WTC11 (cell line): ENCODE measurements at regions not wholly inside any gene's neighbourhood (a gene's known extent, or its start where the extent isn't known, plus 50 kb on each side); places are given as distances from the start of the nearest gene placed in this dataset.
"Not testable (repeated sequence)": the region's sequence is repeated elsewhere in the genome, so short reads cannot be mapped to it uniquely, and the experiment has no call there.

Experiments used
- ATAC-seq: fragments of 200-7000 bp; cut with Tn5 transposase; 2 replicates; pipeline ENCODE4 v1.10.0; 2021; ENCODE audit warnings: mild to moderate bottlenecking, moderate library complexity
- CTCF ChIA-PET: fragments of 300-600 bp; sonication (Branson Sonifier 250); formaldehyde crosslinking; loops from one replicate; lab custom pipeline; 2021; ENCODE audit warnings: antibody characterized with exemption; lab: Charles Lee
- POLR2A ChIA-PET: fragments of 350-600 bp; sonication (Branson Sonifier 250); formaldehyde crosslinking; loops from one replicate; lab custom pipeline; 2021; ENCODE audit warnings: antibody characterized with exemption; lab: Charles Lee
- DNase-seq: peaks from one replicate; pipeline ENCODE4 v3.0.0; 2021; ENCODE audit warnings: low spot score
- H3K27ac Mint-ChIP-seq: 2 replicates; pipeline ENCODE4 v1.8.0; 2021; ENCODE audit warnings: mixed read lengths
- H3K27me3 Mint-ChIP-seq: 2 replicates; pipeline ENCODE4 v1.8.0; 2021; ENCODE audit warnings: low read depth, mild to moderate bottlenecking, moderate library complexity, mixed read lengths
- H3K36me3 Mint-ChIP-seq: 2 replicates; pipeline ENCODE4 v1.8.0; 2021; ENCODE audit warnings: mixed read lengths
- H3K4me1 Mint-ChIP-seq: 2 replicates; pipeline ENCODE4 v1.8.0; 2022; ENCODE audit warnings: mixed read lengths
- H3K4me3 Mint-ChIP-seq: 2 replicates; pipeline ENCODE4 v1.8.0; 2021; ENCODE audit warnings: mild to moderate bottlenecking, moderate library complexity, mixed read lengths
- H3K9me3 Mint-ChIP-seq: 2 replicates; pipeline ENCODE4 v1.8.0; 2021; ENCODE audit warnings: mixed read lengths
- GABPB1 ChIP-seq: sonication (generic); formaldehyde crosslinking; IDR thresholded peaks from 2 replicates; pipeline ENCODE4 v1.8.1; 2023; ENCODE audit warnings: mild to moderate bottlenecking, missing genetic modification reagents
- HMGA2 ChIP-seq: fragments of 250-450 bp; sonication (Bioruptor Pico); IDR thresholded peaks from 2 replicates; pipeline ENCODE4 v1.4.0; 2021; ENCODE audit warnings: mild to moderate bottlenecking, moderate library complexity
- IRF2 ChIP-seq: sonication (generic); formaldehyde crosslinking; IDR thresholded peaks from 2 replicates; pipeline ENCODE4 v1.8.0; 2022; ENCODE audit warnings: low read depth, missing genetic modification reagents, borderline replicate concordance
- NR1H2 ChIP-seq: sonication (generic); formaldehyde crosslinking; IDR thresholded peaks from 2 replicates; pipeline ENCODE4 v1.9.0; 2021; ENCODE audit warnings: mild to moderate bottlenecking, moderate library complexity, missing genetic modification reagents
- TEAD1 ChIP-seq: sonication (generic); formaldehyde crosslinking; IDR thresholded peaks from 2 replicates; pipeline ENCODE4 v1.8.0; 2022; ENCODE audit warnings: mild to moderate bottlenecking, missing genetic modification reagents
- TF ChIP-seq, protein P1 (sequence below): fragments of 250-450 bp; sonication (Bioruptor Pico); IDR thresholded peaks from 2 replicates; pipeline ENCODE4 v1.9.0; 2021; ENCODE audit warnings: moderate library complexity, mild to moderate bottlenecking, inconsistent platforms, borderline replicate concordance
- TF ChIP-seq, protein P2 (sequence below): sonication (generic); formaldehyde crosslinking; IDR thresholded peaks from 2 replicates; pipeline ENCODE4 v1.8.1; 2023; ENCODE audit warnings: mild to moderate bottlenecking, missing genetic modification reagents
- TF ChIP-seq, protein P3 (sequence below): sonication (generic); formaldehyde crosslinking; IDR thresholded peaks from 2 replicates; pipeline ENCODE4 v1.8.0; 2022; ENCODE audit warnings: mild to moderate bottlenecking, missing genetic modification reagents
- TF ChIP-seq, protein P4 (sequence below): sonication (generic); formaldehyde crosslinking; IDR thresholded peaks from 2 replicates; pipeline ENCODE4 v1.8.0; 2022; ENCODE audit warnings: mild to moderate bottlenecking, missing genetic modification reagents
- TF ChIP-seq, protein P5 (sequence below): fragments of 250-450 bp; sonication (Bioruptor Pico); IDR thresholded peaks from 2 replicates; pipeline ENCODE4 v1.9.0; 2021; ENCODE audit warnings: mild to moderate bottlenecking, borderline replicate concordance

DNA sequence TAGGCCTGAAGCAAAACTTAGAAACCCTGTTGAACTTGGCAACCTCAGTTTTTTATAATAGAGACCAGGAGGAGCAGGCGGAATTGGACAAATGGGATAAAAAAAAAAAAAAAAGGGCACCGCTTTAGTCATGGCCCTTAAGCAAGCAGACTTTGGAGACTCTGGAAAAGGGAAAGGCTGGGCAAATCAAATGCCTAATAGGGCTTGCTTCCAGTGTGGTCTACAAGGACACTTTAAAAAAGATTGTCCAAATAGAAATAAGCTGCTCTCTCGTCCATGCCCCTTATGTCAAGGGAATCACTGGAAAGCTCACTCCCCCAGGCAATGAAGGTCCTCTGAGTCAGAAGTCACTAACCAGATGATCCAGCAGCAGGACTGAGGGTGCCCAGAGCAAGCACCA lies 229.0 kb upstream of the CWC22 start:
- POLR2A ChIA-PET, H3K4me3 Mint-ChIP-seq, CTCF ChIA-PET, H3K27ac Mint-ChIP-seq, DNase-seq, ATAC-seq, H3K9me3 Mint-ChIP-seq, H3K4me1 Mint-ChIP-seq, H3K36me3 Mint-ChIP-seq, H3K27me3 Mint-ChIP-seq: not testable (repeated sequence)

DNA sequence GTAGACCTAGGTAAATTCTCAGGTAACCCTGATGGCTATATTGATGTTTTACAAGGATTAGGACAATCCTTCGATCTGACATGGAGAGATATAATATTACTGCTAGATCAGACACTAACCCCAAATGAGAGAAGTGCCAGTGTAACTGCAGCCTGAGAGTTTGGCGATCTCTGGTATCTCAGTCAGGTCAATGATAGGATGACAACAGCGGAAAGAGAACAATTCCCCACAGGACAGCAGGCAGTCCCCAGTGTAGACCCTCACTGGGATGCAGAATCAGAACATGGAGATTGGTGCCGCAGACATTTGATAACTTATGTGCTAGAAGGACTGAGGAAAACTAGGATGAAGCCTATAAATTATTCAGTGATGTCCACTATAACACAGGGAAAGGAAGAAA lies 228.4 kb upstream of the CWC22 start:
- H3K4me1 Mint-ChIP-seq, ATAC-seq, H3K27ac Mint-ChIP-seq, H3K4me3 Mint-ChIP-seq, H3K36me3 Mint-ChIP-seq, POLR2A ChIA-PET, H3K9me3 Mint-ChIP-seq, DNase-seq, H3K27me3 Mint-ChIP-seq, CTCF ChIA-PET: not testable (repeated sequence)

DNA sequence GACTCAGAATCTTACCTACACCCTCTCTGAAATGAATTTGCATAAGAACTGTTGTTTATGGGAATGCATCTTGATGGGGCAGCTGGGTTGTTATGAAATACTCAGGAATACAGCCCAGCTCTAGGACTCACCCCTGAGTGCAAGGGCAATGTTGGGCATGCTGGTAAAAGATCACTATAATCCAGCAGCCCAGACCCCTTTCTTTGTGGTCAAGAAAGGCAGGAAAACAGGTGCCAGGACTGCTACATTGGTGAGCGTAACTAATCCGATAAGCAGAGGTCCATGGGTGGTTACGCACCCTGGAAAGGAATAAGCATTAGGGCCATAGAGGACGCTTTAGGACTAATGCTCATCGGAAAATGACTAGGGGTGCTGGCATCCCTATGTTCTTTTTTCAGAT lies 227.9 kb upstream of the CWC22 start:
- CTCF ChIA-PET, H3K36me3 Mint-ChIP-seq, H3K27me3 Mint-ChIP-seq, ATAC-seq, DNase-seq, H3K4me1 Mint-ChIP-seq, H3K4me3 Mint-ChIP-seq, POLR2A ChIA-PET, H3K9me3 Mint-ChIP-seq, H3K27ac Mint-ChIP-seq: not testable (repeated sequence)

DNA sequence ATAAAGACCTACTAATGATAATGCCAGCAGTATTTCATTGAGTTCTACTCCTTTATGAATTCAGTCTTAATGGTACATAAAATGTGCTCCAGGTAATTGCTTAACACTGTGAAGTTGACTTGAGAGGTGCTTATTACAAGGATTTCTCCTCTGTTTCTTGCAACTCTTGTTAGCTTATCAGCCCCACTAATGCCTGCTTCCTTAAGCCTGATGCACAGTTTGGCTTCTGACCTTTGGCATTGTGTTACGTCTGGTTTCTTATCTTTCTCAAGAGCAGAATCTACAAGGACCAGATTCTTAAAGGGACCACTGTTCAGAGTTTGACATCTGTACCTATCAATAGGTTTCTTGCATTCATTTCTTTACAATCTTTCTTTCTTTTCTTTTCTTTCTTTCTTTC lies 223.9 kb upstream of the CWC22 start:
- Mint-ChIP-seq H3K4me1 (no peaks in the 10 kb centered on the region), H3K27ac (no peak overlapping the region), H3K9me3 (peaks cover 5% of the 10 kb centered on the region), H3K27me3 (no peaks in the 10 kb centered on the region), H3K36me3 (0 out of 2 replicates have a peak, but pooled peaks cover 5% of the 10 kb centered on the region), H3K4me3 (no peak overlapping the region)
- ChIA-PET POLR2A (no interaction called here), CTCF (no interaction called here)
- DNase-seq (no peak), ATAC-seq (no peak)
- TF ChIP-seq TEAD1 (CRISPR knock-in tag) (no peak), NR1H2 (CRISPR knock-in tag) (no peak), GABPB1 (CRISPR knock-in tag) (no peak), IRF2 (CRISPR knock-in tag) (no peak), HMGA2 (CRISPR knock-in tag) (no peak)
- TF ChIP-seq, protein P1, sequence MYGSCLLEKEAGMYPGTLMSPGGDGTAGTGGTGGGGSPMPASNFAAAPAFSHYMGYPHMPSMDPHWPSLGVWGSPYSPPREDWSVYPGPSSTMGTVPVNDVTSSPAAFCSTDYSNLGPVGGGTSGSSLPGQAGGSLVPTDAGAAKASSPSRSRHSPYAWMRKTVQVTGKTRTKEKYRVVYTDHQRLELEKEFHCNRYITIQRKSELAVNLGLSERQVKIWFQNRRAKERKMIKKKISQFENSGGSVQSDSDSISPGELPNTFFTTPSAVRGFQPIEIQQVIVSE (CRISPR knock-in tag), result no peak
- TF ChIP-seq, protein P2, sequence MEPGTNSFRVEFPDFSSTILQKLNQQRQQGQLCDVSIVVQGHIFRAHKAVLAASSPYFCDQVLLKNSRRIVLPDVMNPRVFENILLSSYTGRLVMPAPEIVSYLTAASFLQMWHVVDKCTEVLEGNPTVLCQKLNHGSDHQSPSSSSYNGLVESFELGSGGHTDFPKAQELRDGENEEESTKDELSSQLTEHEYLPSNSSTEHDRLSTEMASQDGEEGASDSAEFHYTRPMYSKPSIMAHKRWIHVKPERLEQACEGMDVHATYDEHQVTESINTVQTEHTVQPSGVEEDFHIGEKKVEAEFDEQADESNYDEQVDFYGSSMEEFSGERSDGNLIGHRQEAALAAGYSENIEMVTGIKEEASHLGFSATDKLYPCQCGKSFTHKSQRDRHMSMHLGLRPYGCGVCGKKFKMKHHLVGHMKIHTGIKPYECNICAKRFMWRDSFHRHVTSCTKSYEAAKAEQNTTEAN, result no peak
- TF ChIP-seq, protein P3, sequence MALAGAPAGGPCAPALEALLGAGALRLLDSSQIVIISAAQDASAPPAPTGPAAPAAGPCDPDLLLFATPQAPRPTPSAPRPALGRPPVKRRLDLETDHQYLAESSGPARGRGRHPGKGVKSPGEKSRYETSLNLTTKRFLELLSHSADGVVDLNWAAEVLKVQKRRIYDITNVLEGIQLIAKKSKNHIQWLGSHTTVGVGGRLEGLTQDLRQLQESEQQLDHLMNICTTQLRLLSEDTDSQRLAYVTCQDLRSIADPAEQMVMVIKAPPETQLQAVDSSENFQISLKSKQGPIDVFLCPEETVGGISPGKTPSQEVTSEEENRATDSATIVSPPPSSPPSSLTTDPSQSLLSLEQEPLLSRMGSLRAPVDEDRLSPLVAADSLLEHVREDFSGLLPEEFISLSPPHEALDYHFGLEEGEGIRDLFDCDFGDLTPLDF (CRISPR knock-in tag), result no peak
- TF ChIP-seq, protein P4, sequence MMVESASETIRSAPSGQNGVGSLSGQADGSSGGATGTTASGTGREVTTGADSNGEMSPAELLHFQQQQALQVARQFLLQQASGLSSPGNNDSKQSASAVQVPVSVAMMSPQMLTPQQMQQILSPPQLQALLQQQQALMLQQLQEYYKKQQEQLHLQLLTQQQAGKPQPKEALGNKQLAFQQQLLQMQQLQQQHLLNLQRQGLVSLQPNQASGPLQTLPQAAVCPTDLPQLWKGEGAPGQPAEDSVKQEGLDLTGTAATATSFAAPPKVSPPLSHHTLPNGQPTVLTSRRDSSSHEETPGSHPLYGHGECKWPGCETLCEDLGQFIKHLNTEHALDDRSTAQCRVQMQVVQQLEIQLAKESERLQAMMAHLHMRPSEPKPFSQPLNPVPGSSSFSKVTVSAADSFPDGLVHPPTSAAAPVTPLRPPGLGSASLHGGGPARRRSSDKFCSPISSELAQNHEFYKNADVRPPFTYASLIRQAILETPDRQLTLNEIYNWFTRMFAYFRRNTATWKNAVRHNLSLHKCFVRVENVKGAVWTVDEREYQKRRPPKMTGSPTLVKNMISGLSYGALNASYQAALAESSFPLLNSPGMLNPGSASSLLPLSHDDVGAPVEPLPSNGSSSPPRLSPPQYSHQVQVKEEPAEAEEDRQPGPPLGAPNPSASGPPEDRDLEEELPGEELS (CRISPR knock-in tag), result no peak
- TF ChIP-seq, protein P5, sequence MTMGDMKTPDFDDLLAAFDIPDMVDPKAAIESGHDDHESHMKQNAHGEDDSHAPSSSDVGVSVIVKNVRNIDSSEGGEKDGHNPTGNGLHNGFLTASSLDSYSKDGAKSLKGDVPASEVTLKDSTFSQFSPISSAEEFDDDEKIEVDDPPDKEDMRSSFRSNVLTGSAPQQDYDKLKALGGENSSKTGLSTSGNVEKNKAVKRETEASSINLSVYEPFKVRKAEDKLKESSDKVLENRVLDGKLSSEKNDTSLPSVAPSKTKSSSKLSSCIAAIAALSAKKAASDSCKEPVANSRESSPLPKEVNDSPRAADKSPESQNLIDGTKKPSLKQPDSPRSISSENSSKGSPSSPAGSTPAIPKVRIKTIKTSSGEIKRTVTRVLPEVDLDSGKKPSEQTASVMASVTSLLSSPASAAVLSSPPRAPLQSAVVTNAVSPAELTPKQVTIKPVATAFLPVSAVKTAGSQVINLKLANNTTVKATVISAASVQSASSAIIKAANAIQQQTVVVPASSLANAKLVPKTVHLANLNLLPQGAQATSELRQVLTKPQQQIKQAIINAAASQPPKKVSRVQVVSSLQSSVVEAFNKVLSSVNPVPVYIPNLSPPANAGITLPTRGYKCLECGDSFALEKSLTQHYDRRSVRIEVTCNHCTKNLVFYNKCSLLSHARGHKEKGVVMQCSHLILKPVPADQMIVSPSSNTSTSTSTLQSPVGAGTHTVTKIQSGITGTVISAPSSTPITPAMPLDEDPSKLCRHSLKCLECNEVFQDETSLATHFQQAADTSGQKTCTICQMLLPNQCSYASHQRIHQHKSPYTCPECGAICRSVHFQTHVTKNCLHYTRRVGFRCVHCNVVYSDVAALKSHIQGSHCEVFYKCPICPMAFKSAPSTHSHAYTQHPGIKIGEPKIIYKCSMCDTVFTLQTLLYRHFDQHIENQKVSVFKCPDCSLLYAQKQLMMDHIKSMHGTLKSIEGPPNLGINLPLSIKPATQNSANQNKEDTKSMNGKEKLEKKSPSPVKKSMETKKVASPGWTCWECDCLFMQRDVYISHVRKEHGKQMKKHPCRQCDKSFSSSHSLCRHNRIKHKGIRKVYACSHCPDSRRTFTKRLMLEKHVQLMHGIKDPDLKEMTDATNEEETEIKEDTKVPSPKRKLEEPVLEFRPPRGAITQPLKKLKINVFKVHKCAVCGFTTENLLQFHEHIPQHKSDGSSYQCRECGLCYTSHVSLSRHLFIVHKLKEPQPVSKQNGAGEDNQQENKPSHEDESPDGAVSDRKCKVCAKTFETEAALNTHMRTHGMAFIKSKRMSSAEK (CRISPR knock-in tag), result no peak
